GM12874 (cell line): ENCODE measurements at regions not wholly inside any gene's neighbourhood (a gene's known extent, or its start where the extent isn't known, plus 50 kb on each side); places are given as distances from the start of the nearest gene placed in this dataset.

Experiments
- CTCF ChIP-seq: IDR thresholded peaks from 2 replicates; pipeline ENCODE4 v1.5.1; 2011; ENCODE audit warnings: low read depth, mild to moderate bottlenecking, control low read depth, low read length, moderate library complexity; ENCODE audit not compliant: insufficient read depth

GRCh38 chr2:58376592-58376991, 135.5 kb upstream of the FANCL start:
- TF ChIP-seq CTCF, result no peak

GRCh38 chr2:58369594-58369993, 128.5 kb upstream of the FANCL start:
- no peak for TF ChIP-seq CTCF

- no peak for TF ChIP-seq CTCF
Measured at GRCh38 chr2:58364098-58364497, 123.0 kb upstream of the FANCL start.

- no peak for TF ChIP-seq CTCF
Measured at GRCh38 chr2:58358026-58358425, 116.9 kb upstream of the FANCL start.

GRCh38 chr2:58357521-58357920, 116.4 kb upstream of the FANCL start:
- TF ChIP-seq CTCF, result no peak

- no peak for TF ChIP-seq CTCF
Measured at GRCh38 chr2:58354230-58354629, 113.1 kb upstream of the FANCL start.

GRCh38 chr2:58350484-58350883, 109.4 kb upstream of the FANCL start:
- TF ChIP-seq CTCF, result no peak

GRCh38 chr2:58347810-58348209, 106.7 kb upstream of the FANCL start:
- TF ChIP-seq CTCF, result no peak
